GM18499 (cell line): ENCODE measurements at regions not wholly inside any gene's neighbourhood (a gene's known extent, or its start where the extent isn't known, plus 50 kb on each side); places are given as distances from the start of the nearest gene placed in this dataset.

ENCODE experiments used
- ATAC-seq: cut with Tn5 transposase; IDR thresholded peaks from one replicate; pipeline ENCODE4 v1.9.1; 2021; ENCODE audit warnings: moderate number of reproducible peaks; ENCODE audit not compliant: insufficient read depth, unreplicated experiment

- no peak for ATAC-seq
These were observed 112.4 kb upstream of the FZD8 start for GRCh38 chr10:35754519-35754918.

DNA sequence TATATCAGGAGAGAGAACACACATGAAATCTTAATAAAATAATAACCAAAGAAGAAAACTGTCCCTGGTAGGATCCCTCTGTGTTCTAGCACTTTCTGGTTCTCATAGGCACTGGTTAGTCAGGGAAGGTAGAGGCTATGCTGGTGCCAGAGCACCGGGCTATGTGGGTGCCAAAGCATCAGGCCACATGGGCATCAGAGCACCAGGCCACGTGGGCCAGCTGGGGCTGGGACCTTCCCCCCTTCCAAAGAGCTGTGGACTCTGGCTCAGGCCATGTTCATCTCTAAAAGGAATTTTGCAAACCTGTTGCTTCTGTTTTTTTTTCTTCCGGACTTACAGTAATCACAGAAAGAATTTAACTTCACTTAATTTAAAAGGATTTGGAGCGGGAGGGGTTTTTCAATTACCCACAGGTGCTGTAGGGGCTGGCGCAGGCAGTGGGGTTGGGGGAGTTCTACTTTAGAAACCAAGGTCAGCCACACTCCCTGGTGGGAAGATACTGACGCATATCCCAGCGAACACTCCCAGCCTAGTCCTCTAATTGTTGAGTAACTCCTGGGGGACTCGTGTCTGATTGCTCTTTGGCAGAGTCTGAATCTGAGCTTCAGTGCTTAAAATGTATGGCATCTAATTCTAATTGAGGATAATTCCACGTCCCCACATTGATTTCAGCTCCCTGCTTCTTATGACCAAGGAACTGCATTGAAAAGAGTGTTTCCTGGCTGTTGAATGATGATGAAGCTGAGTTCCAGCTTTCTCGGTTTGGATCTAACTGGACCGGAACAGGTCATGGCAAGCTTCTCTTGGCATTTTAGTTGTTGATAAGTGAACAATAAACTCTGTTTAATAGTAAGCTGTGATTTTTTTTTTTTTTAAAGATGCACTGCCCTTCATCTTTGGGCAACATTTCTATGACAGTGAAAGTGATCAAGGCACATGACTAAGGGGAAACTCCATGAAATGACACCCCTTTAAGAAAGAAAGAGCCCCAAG, 110.7 kb upstream of the FZD8 start:
- no peak for ATAC-seq

- ATAC-seq: no peak
These were observed 109.3 kb upstream of the FZD8 start for GRCh38 chr10:35751347-35751746.

DNA sequence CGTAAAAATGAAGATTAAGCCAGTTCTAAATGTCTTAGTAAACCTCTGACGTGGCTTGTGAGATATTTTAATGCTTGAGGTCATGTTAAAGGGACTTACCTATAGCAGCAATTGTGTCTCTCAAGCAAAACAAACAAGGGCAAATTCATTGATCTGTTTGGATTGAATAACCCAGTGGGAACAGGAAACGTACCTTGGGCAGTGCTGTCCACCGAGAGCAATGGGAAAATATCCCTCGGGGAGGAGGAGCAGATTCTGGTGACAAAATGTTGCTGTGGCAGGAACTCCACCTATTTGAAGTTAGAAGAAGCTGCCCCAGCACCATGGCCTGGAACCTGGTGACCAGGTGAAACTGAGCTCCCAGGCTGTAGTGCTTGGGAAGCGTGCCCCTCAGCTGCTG, 107.1 kb upstream of the FZD8 start:
- no peak for ATAC-seq

DNA sequence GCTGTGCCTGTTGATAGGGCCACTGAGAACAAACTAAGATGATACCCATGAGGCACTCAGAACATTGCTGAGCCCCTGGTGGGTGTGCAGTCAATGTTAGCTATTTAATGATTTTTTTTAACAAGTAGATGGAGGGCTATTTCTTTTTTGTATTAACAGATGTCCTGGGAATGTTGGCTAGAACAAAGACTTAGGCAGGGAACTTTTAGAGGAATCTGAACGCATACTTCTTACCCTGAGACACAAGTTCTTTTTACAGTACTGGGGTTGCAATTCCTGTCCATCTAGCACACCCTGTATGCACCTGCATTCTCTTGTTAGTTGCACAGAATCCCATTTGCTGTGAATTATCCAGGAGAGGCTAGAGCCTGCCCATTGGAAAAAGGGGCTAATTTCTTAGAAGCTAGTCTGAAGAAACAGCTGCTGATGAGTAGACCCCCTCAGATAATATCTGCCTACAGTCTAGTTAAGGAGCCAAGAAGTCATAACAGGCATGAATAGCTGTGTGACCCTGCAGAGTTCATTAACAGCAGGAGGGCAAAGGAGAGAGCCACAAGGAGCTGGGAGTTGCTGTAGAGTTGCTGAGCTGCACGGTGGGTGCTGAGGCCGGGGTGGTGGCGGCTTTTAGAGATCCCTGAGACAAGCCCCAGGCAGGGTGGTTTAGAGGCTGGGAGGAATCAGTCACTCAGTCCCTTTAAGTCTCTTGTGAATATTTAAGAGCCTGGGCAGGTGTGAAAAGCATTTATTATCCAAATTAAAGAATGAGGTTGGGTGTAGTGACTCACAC, 103.7 kb upstream of the FZD8 start:
- ATAC-seq: no peak

GRCh38 chr10:35743851-35744250, 101.8 kb upstream of the FZD8 start:
- ATAC-seq: no peak

DNA sequence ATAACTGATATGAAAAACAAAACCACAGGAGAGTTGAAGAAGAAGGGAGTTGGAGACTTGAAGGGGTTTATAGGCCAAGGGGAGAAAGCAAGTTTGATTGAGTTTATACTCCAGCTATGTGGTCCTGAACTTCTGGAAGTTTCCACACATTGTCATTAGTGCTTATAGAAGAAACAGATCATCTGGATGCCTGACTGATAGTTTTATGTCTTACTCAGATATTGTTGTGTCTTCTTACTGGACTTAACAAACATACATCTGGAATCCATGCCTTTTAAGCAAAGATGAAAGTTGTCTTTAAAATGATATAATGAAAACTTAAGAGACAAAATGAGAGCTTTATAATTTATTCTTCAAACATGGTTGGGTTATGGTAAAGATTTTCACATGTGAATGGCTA, 101.3 kb upstream of the FZD8 start:
- ATAC-seq: no peak

GRCh38 chr10:35739998-35740397, 97.9 kb upstream of the FZD8 start:
- ATAC-seq: no peak

DNA sequence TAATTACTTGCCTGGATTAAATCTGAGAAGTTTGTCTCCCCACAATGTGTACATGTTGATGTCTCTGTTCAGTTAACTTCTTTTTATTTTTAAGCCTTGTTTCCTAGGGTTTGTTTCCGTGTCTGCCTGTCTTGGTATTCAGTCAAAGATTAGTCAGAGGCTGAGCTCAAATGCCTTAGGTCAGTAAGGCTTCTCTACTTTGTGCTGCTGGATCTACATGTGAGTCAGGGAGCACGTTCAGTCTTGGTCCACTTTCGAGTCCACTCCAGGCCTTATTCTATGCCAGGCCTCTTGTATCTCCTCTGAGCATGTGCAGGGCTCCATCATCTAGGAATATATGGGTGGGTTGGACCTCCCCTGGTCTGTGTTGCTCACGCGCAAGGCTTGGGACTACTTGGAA, 93.3 kb upstream of the FZD8 start:
- no peak for ATAC-seq

DNA sequence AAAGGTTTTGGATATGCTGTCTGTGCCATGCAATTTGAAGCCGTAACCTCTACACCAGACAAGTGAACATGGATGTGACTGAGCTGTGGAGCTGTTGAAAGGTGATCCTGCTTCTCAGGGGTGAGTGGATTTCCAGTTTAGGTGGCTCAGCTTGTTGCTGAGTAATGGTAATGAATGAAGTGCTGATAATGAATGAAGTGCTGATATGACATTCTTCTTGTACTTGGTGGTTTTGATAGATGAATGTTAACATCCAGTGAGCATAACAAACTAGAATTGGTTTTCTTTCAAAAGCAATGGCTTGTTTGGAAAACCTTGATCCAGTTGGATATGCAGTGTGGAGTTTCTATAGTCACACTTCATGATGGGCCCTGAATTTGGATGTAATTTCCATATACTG, 89.7 kb upstream of the FZD8 start:
- no peak for ATAC-seq

DNA sequence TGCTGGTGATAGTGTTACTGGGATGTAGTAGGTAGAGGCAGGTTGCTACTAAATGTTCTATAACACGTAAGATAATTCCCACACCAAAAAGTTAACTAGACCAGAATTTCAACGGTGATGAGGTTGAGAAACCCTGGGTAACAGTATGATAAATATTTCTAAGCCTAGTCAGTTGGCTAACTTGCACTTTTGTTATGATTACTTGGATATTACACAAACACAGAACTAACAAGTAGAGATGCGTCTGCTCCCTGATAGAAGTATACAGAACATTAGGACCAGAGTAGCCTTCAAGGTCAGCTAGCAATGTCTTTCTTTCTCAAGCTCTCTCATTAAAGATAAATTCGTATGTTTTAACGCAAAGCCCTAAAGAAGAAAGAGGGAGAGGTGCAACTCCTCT, 86.2 kb upstream of the FZD8 start:
- ATAC-seq: no peak

DNA sequence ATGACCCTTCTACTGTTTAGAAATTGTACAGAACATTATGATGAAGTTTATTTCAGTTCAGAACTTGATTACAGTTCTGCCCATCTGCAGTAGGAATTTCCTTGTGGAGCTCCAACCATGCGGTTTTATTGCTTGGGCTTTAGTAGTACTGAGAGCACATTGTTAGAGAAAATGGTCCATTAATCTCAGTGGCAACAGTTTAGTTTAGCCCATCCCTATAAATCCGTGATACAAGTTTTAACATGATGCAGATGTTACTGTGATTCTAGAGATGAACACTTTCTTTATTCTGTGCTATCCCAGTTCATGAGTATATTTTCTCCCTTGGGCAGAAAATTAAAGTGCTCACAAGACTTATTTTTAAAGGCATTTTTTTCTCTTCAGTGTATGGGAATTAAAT, 84.8 kb upstream of the FZD8 start:
- no peak for ATAC-seq

DNA sequence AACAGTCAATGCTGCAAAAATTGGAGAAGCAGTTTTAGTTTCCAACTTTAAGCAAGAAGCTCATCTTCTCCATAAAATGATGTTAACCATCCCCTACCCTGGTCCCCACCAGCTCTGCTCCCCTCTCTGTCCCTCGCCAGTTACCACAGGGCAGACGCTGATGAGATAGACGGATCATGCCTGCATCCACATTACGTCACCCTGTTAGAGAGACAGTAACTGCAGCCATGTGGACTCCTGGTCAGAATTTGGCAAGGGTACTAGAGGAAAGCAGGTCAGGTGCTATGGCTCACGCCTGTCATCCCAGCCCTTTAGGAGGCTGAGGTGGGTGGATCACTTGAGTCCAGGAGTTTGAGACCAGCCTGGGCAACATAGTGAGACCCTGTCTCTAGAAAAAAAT, 81.9 kb upstream of the FZD8 start:
- no peak for ATAC-seq

- ATAC-seq: no peak
These were observed 81.0 kb upstream of the FZD8 start for GRCh38 chr10:35723059-35723458.

- no peak for ATAC-seq
These were observed 80.5 kb upstream of the FZD8 start for GRCh38 chr10:35722636-35723035.

- ATAC-seq: no peak
These were observed 80.1 kb upstream of the FZD8 start for GRCh38 chr10:35722226-35722625.

- ATAC-seq: no peak
These were observed 78.3 kb upstream of the FZD8 start for GRCh38 chr10:35720366-35720765.

- no peak for ATAC-seq
These were observed 74.7 kb upstream of the FZD8 start for GRCh38 chr10:35716776-35717175.

DNA sequence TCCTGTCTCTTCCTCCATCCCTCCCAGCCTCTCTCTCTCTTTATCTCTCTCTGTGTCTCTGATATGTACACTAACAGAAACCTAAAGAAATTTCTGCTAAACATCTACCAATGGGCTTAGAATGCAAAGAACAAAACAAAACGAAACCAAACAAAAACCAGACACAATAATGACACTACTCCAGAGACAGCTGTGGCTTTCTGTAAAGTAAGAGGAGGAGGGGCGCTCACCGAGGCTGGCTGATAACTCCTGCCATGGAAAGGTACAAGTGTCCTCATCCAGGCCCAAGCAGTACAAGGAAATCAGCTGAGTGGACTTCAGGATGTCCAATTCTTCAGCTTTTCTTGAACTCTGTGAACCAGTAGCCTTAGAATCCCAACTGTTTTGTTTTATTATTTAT, 70.4 kb upstream of the FZD8 start:
- ATAC-seq: no peak

GRCh38 chr10:35711615-35712411, 69.7 kb upstream of the FZD8 start:
- no peak for ATAC-seq
